ENCODE measurements at regions not wholly inside any gene's neighbourhood (a gene's known extent, or its start where the extent isn't known, plus 50 kb on each side); places are given as distances from the start of the nearest gene placed in this dataset.

DNA sequence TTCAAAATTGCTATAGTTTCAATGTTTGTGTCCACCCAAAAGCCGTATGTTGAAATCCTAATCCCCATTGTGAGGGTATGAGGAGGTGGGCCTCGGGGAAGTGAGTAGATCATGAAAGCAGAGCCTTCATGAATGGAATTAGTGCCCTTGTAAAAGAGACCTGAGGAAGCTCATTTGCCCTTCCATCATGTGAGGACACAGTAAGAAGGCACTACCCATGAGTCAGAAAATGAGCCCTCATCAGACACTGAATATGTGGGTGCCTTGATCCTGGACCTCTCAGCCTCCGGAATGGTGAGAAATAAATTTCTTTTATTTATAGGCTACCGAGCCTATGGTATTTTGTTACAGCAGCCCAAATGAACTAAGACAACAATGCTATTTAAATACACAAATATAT, 57.7 kb upstream of the EFHC2 start:
- intact Hi-C loops (cut with micrococcal nuclease) = no loop called here
- no peak overlapping the region for H3K27ac ChIP-seq (ENCODE audit: low read depth, low read length)
- Mint-ChIP-seq H3K27ac (no peak overlapping the region), H3K36me3 (no peaks in the 10 kb centered on the region), H3K27me3 (no peaks in the 10 kb centered on the region), H3K4me3 (no peak overlapping the region), H3K4me1 (no peaks in the 10 kb centered on the region), H3K9me3 (peaks cover 0 to 2% (median 0%) of the 10 kb centered on the region in 8 donors)
- H3K27me3 ChIP-seq (ENCODE audit: insufficient read depth, low read length) = no peaks in the 10 kb centered on the region
- H3K9me3 ChIP-seq (ENCODE audit: control insufficient read depth in 1 of 2, low read length in 2 of 2) = no peaks in the 10 kb centered on the region
- no peaks in the 10 kb centered on the region for H3K4me1 ChIP-seq (ENCODE audit: insufficient read depth, low read length)
- H3K4me3 ChIP-seq (ENCODE audit: low read length in 2 of 2) = no peak overlapping the region
- H3K36me3 ChIP-seq (ENCODE audit: insufficient read depth, low read length) = no peaks in the 10 kb centered on the region
- POLR2A ChIA-PET (ENCODE audit: partially characterized antibody) = no interaction called here
- no peak for DNase-seq
- CTCF ChIA-PET (ENCODE audit: partially characterized antibody) = no interaction called here

DNA sequence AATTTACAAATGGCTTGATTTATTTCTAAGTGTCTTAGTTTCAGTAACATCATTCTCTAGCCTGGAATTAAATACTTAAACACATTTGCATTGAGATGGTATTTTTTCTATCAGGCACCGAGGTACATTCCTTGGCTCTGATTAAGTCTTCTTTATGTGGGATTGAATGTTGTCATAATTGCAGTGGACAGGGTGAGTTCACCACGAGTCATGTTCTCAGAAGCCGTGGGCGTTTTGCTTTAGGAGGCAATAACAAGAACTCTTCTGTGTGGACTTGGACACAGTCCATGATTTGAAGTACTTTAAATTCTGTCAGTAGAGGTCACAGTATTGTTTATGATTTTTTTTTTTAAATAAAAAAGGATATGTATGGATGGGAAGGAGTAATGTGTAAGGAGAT, 57.1 kb upstream of the EFHC2 start:
- H3K36me3 Mint-ChIP-seq = no peaks in the 10 kb centered on the region
- DNase-seq = no peak
- no peaks in the 10 kb centered on the region for H3K27me3 ChIP-seq (ENCODE audit: insufficient read depth, low read length)
- CTCF ChIA-PET (ENCODE audit: partially characterized antibody) = no interaction called here
- H3K36me3 ChIP-seq (ENCODE audit: insufficient read depth, low read length) = no peaks in the 10 kb centered on the region
- H3K9me3 ChIP-seq (ENCODE audit: control insufficient read depth in 1 of 2, low read length in 2 of 2) = no peaks in the 10 kb centered on the region
- POLR2A ChIA-PET (ENCODE audit: partially characterized antibody) = no interaction called here
- no peak overlapping the region for H3K4me3 ChIP-seq (ENCODE audit: low read length in 2 of 2)
- H3K27ac Mint-ChIP-seq = no peak overlapping the region
- intact Hi-C loops (cut with micrococcal nuclease) = no loop called here
- H3K27ac ChIP-seq (ENCODE audit: low read depth, low read length) = no peak overlapping the region
- H3K4me3 Mint-ChIP-seq = no peak overlapping the region
- no peaks in the 10 kb centered on the region for H3K27me3 Mint-ChIP-seq
- H3K9me3 Mint-ChIP-seq = peaks cover 0 to 2% (median 0%) of the 10 kb centered on the region in 8 donors
- H3K4me1 Mint-ChIP-seq = no peaks in the 10 kb centered on the region
- no peaks in the 10 kb centered on the region for H3K4me1 ChIP-seq (ENCODE audit: insufficient read depth, low read length)

DNA sequence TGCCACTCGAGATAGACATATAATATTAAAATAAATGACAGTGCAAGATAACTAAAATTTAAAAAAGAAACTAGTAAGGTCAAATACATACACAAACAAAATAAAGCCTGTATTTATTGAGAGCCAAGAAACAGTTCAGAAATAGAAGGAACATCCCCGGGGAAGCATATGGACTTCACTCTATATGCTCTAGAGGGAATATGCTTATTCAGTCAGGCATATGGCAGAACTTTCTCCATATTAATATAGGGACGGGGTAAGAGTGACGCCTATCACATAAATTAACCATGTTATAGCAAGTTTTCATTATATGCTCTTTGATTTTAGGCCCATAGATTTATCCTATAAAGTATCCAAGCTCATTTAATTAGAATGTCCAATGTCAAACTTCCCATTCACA, 56.7 kb upstream of the EFHC2 start:
- Mint-ChIP-seq H3K36me3 (no peaks in the 10 kb centered on the region), H3K4me3 (no peak overlapping the region), H3K27me3 (no peaks in the 10 kb centered on the region), H3K4me1 (no peaks in the 10 kb centered on the region), H3K9me3 (peaks cover 0 to 2% (median 0%) of the 10 kb centered on the region in 8 donors), H3K27ac (no peak overlapping the region)
- no peaks in the 10 kb centered on the region for H3K4me1 ChIP-seq (ENCODE audit: insufficient read depth, low read length)
- no peaks in the 10 kb centered on the region for H3K9me3 ChIP-seq (ENCODE audit: control insufficient read depth in 1 of 2, low read length in 2 of 2)
- no peak overlapping the region for H3K4me3 ChIP-seq (ENCODE audit: low read length in 2 of 2)
- POLR2A ChIA-PET (ENCODE audit: partially characterized antibody) = no interaction called here
- CTCF ChIA-PET (ENCODE audit: partially characterized antibody) = no interaction called here
- no peak for DNase-seq
- intact Hi-C loops (cut with micrococcal nuclease) = no loop called here
- H3K27ac ChIP-seq (ENCODE audit: low read depth, low read length) = no peak overlapping the region
- H3K36me3 ChIP-seq (ENCODE audit: insufficient read depth, low read length) = no peaks in the 10 kb centered on the region
- H3K27me3 ChIP-seq (ENCODE audit: insufficient read depth, low read length) = no peaks in the 10 kb centered on the region

Data from CD4-positive, alpha-beta memory T cell (primary cell).